ENCODE measurements at regions not wholly inside any gene's neighbourhood (a gene's known extent, or its start where the extent isn't known, plus 50 kb on each side); places are given as distances from the start of the nearest gene placed in this dataset.

DNA sequence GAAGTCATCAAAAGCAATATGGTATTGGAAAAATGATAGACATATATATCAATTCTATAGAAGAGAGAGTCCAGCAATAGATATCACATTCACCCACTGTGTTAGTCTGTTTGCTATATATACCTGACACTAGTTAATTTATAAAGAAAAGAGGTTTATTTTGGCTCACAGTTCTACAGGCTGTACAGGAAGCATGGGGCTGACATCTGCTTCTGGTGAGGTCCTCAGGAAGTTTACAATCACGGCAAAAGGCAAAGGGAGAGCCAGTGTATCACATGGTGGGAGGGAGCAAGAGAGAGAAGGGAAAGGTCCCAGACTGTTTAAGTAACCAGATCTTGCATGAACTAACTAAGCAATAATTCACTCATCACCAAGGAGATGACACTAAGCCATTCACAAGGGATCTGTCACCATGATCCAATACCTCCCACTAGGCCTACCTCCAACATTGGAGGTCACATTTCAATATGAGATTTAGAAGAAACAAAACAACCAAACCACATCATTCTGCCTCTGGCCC is 470.6 kb downstream of the METTL4 start:
- intact Hi-C loops (cut with DNase I), result no loop called here
- H3K4me3 ChIP-seq, result no peak overlapping the region
- no peaks in the 10 kb centered on the region for H3K27me3 ChIP-seq
- no peaks in the 10 kb centered on the region for H3K9me3 ChIP-seq
- H3K4me1 ChIP-seq, result no peaks in the 10 kb centered on the region
- no peak for DNase-seq (ENCODE audit: low spot score in 2 of 2)
- TF ChIP-seq, protein P1, sequence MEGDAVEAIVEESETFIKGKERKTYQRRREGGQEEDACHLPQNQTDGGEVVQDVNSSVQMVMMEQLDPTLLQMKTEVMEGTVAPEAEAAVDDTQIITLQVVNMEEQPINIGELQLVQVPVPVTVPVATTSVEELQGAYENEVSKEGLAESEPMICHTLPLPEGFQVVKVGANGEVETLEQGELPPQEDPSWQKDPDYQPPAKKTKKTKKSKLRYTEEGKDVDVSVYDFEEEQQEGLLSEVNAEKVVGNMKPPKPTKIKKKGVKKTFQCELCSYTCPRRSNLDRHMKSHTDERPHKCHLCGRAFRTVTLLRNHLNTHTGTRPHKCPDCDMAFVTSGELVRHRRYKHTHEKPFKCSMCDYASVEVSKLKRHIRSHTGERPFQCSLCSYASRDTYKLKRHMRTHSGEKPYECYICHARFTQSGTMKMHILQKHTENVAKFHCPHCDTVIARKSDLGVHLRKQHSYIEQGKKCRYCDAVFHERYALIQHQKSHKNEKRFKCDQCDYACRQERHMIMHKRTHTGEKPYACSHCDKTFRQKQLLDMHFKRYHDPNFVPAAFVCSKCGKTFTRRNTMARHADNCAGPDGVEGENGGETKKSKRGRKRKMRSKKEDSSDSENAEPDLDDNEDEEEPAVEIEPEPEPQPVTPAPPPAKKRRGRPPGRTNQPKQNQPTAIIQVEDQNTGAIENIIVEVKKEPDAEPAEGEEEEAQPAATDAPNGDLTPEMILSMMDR (IDR thresholded peaks at IDR 0.05), result no peak
- no peak overlapping the region for H3K27ac ChIP-seq
- H3K36me3 ChIP-seq, result no peaks in the 10 kb centered on the region

GRCh38 chr18:2102022-2102421 is 469.3 kb downstream of the METTL4 start:
- Histone ChIP-seq H3K9me3 (no peaks in the 10 kb centered on the region), H3K27ac (no peak overlapping the region), H3K36me3 (no peaks in the 10 kb centered on the region), H3K4me3 (no peak overlapping the region), H3K27me3 (no peaks in the 10 kb centered on the region), H3K4me1 (no peaks in the 10 kb centered on the region)
- no peak for DNase-seq (ENCODE audit: low spot score in 2 of 2)
- TF ChIP-seq, protein P1 (IDR thresholded peaks at IDR 0.05), result no peak
- intact Hi-C loops (cut with DNase I), result no loop called here

GRCh38 chr18:2103299-2103698 is 468.0 kb downstream of the METTL4 start:
- intact Hi-C loops (cut with DNase I), result no loop called here
- TF ChIP-seq, protein P1 (IDR thresholded peaks at IDR 0.05), result no peak

GRCh38 chr18:2104620-2105462 is 466.5 kb downstream of the METTL4 start:
- no peaks in the 10 kb centered on the region for H3K9me3 ChIP-seq
- TF ChIP-seq, protein P1 (IDR thresholded peaks at IDR 0.05), result peak in 2 of 3 experiments; percentile 18 to 39
- no peak overlapping the region for H3K27ac ChIP-seq
- H3K27me3 ChIP-seq, result no peaks in the 10 kb centered on the region
- intact Hi-C loops (cut with DNase I), result no loop called here
- no peak for DNase-seq (ENCODE audit: low spot score in 2 of 2)
- H3K4me1 ChIP-seq, result no peaks in the 10 kb centered on the region
- H3K4me3 ChIP-seq, result no peak overlapping the region
- no peaks in the 10 kb centered on the region for H3K36me3 ChIP-seq

More at GRCh38 chr18:2103299-2103698, 468.0 kb downstream of the METTL4 start:
- no peaks in the 10 kb centered on the region for H3K9me3 ChIP-seq
- H3K36me3 ChIP-seq, result no peaks in the 10 kb centered on the region
- H3K27me3 ChIP-seq, result no peaks in the 10 kb centered on the region
- no peak for DNase-seq (ENCODE audit: low spot score in 2 of 2)
- no peak overlapping the region for H3K27ac ChIP-seq
- H3K4me3 ChIP-seq, result no peak overlapping the region
- no peaks in the 10 kb centered on the region for H3K4me1 ChIP-seq

DNA sequence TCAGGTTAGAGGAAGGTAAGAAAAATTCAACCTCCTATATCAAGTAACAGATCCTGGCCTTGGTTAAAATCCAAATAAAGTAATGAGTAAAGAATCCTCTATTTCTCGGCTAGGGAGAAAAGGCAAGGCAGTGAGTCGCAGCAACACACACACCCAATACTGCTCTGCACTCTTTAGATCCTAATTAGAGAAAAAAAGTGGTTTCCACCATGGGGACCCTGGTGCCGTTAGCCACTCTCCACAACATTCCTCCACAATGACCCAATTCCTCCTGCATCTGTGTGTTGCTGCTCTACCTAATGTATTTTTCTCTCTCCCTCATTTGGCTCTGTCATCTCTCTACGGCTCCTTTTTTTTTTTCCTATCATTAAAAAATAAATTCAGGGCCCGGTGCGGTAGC is 462.7 kb downstream of the METTL4 start:
- no peaks in the 10 kb centered on the region for H3K27me3 ChIP-seq
- TF ChIP-seq, protein P1 (IDR thresholded peaks at IDR 0.05), result no peak
- intact Hi-C loops (cut with DNase I), result no loop called here
- no peaks in the 10 kb centered on the region for H3K9me3 ChIP-seq
- no peak overlapping the region for H3K4me3 ChIP-seq
- H3K27ac ChIP-seq, result no peak overlapping the region
- no peaks in the 10 kb centered on the region for H3K4me1 ChIP-seq
- no peak for DNase-seq (ENCODE audit: low spot score in 2 of 2)
- H3K36me3 ChIP-seq, result no peaks in the 10 kb centered on the region

All from ascending aorta (tissue), 2 donors.